Upper lobe of right lung (tissue), 1 donor: ENCODE measurements at regions not wholly inside any gene's neighbourhood (a gene's known extent, or its start where the extent isn't known, plus 50 kb on each side); places are given as distances from the start of the nearest gene placed in this dataset.

Experiments
- ATAC-seq: fragments of 200-7000 bp; cut with Tn5 transposase; one replicate; pipeline ENCODE4 v1.9.1; 2020; ENCODE audit warnings: mild to moderate bottlenecking, moderate library complexity
- DNase-seq: peaks from one replicate; pipeline ENCODE4 v3.0.0-alpha.2; 2020
- H3K27ac ChIP-seq: fragments of 200-600 bp; one replicate; pipeline ENCODE4 v1.8.0; 2022
- H3K27me3 ChIP-seq: fragments of 200-600 bp; one replicate; pipeline ENCODE4 v1.8.0; 2022; ENCODE audit warnings: mild to moderate bottlenecking
- H3K36me3 ChIP-seq: fragments of 200-600 bp; one replicate; pipeline ENCODE4 v1.8.0; 2022
- H3K4me1 ChIP-seq: fragments of 200-600 bp; one replicate; pipeline ENCODE4 v1.8.0; 2022
- H3K4me3 ChIP-seq: fragments of 200-600 bp; one replicate; pipeline ENCODE4 v1.8.0; 2022; ENCODE audit warnings: mild to moderate bottlenecking
- H3K9me3 ChIP-seq: fragments of 200-600 bp; one replicate; pipeline ENCODE4 v1.8.0; 2022
- CTCF ChIP-seq: fragments of 200-600 bp; IDR thresholded peaks from one replicate; pipeline ENCODE4 v1.8.0; 2022; ENCODE audit warnings: antibody characterized with exemption
- intact Hi-C: fragments of 100-400 bp; cut with DNase I; formaldehyde crosslinking; loops from one replicate; pipeline ENCODE4 v1.11.0; 2022
- donor health status: DM: no; HTN: yes; CAD: no; lungs with severe emphysema.

- Histone ChIP-seq H3K9me3 (no peaks in the 10 kb centered on the region), H3K27me3 (no peaks in the 10 kb centered on the region), H3K36me3 (no peaks in the 10 kb centered on the region), H3K4me3 (no peak overlapping the region), H3K4me1 (no peaks in the 10 kb centered on the region), H3K27ac (no peak overlapping the region)
- intact Hi-C loops = no loop called here
- ATAC-seq = no peak
- DNase-seq = no peak
- TF ChIP-seq CTCF = no peak
Observed at GRCh38 chr15:46041905-46042304, 407.1 kb downstream of the SQOR start.

- ATAC-seq = peak; percentile 43
- H3K27me3 ChIP-seq = no peaks in the 10 kb centered on the region
- H3K4me3 ChIP-seq = no peak overlapping the region
Observed at GRCh38 chr15:46059921-46060594, 425.2 kb downstream of the SQOR start.

GRCh38 chr15:46061002-46061401 is 426.2 kb downstream of the SQOR start:
- H3K4me1 ChIP-seq = no peaks in the 10 kb centered on the region
- DNase-seq (no peak), ATAC-seq (no peak)
- H3K27me3 ChIP-seq = no peaks in the 10 kb centered on the region
- no peaks in the 10 kb centered on the region for H3K9me3 ChIP-seq
- no peak overlapping the region for H3K27ac ChIP-seq
- TF ChIP-seq CTCF = no peak
- intact Hi-C loops = no loop called here
- no peak overlapping the region for H3K4me3 ChIP-seq
- H3K36me3 ChIP-seq = no peaks in the 10 kb centered on the region

More at GRCh38 chr15:46059921-46060594, 425.2 kb downstream of the SQOR start:
- no peak for TF ChIP-seq CTCF
- DNase-seq = no peak
- no peaks in the 10 kb centered on the region for H3K9me3 ChIP-seq
- H3K36me3 ChIP-seq = no peaks in the 10 kb centered on the region
- intact Hi-C loops = no loop called here
- no peaks in the 10 kb centered on the region for H3K4me1 ChIP-seq
- H3K27ac ChIP-seq = no peak overlapping the region

GRCh38 chr15:46077220-46077619 is 442.4 kb downstream of the SQOR start:
- Histone ChIP-seq H3K27ac (no peak overlapping the region), H3K4me1 (no peaks in the 10 kb centered on the region), H3K9me3 (no peaks in the 10 kb centered on the region), H3K36me3 (no peaks in the 10 kb centered on the region), H3K27me3 (no peaks in the 10 kb centered on the region), H3K4me3 (no peak overlapping the region)
- no peak for DNase-seq
- ATAC-seq = no peak
- TF ChIP-seq CTCF = no peak
- intact Hi-C loops = no loop called here

- DNase-seq (no peak), ATAC-seq (no peak)
- no peak overlapping the region for H3K4me3 ChIP-seq
- H3K4me1 ChIP-seq = no peaks in the 10 kb centered on the region
- no peaks in the 10 kb centered on the region for H3K27me3 ChIP-seq
- no peak for TF ChIP-seq CTCF
- no peak overlapping the region for H3K27ac ChIP-seq
- intact Hi-C loops = no loop called here
- no peaks in the 10 kb centered on the region for H3K9me3 ChIP-seq
- no peaks in the 10 kb centered on the region for H3K36me3 ChIP-seq
Observed at GRCh38 chr15:46079046-46079445, 444.2 kb downstream of the SQOR start.

DNA sequence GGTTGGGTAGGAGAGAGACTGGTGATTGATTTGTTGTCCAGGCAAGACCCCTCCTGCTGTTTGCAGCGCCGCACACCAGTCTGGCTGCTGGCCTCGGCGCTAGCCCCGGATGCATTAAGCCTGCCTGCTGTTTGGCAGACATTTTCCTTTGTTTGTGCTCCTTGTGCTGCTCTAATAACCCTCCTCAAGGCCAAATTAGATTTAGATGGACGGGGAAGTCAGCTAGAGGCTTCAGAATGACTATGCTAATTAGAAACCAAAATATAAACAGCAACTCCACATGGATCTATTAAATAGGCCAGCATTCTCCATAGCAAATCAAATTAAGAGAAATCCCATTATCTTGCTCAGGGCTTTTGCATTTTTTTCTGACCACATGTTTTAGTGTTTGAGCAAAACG is 445.2 kb downstream of the SQOR start:
- Histone ChIP-seq H3K36me3 (no peaks in the 10 kb centered on the region), H3K27me3 (no peaks in the 10 kb centered on the region), H3K4me3 (no peak overlapping the region), H3K27ac (no peak overlapping the region), H3K9me3 (no peaks in the 10 kb centered on the region), H3K4me1 (no peaks in the 10 kb centered on the region)
- ATAC-seq (no peak), DNase-seq (no peak)
- intact Hi-C loops = no loop called here
- TF ChIP-seq CTCF = no peak
